ENCODE measurements at regions not wholly inside any gene's neighbourhood (a gene's known extent, or its start where the extent isn't known, plus 50 kb on each side); places are given as distances from the start of the nearest gene placed in this dataset.

GRCh38 chr21:32196001-32196400, 82.8 kb downstream of the MIS18A start:
- Histone ChIP-seq H3K4me1 (peaks cover 0 to 10% (median 0%) of the 10 kb centered on the region in 9 donors), H3K36me3 (no peaks in the 10 kb centered on the region), H3K9me3 (no peaks in the 10 kb centered on the region), H3K4me3 (no peak overlapping the region), H3K27me3 (no peaks in the 10 kb centered on the region), H3K27ac (no peak overlapping the region)
- no peak for ATAC-seq
- 89 to 95% methylated on average over 4 of the region's 4 CpGs for WGBS, 2 donors
- TF ChIP-seq, protein P1, sequence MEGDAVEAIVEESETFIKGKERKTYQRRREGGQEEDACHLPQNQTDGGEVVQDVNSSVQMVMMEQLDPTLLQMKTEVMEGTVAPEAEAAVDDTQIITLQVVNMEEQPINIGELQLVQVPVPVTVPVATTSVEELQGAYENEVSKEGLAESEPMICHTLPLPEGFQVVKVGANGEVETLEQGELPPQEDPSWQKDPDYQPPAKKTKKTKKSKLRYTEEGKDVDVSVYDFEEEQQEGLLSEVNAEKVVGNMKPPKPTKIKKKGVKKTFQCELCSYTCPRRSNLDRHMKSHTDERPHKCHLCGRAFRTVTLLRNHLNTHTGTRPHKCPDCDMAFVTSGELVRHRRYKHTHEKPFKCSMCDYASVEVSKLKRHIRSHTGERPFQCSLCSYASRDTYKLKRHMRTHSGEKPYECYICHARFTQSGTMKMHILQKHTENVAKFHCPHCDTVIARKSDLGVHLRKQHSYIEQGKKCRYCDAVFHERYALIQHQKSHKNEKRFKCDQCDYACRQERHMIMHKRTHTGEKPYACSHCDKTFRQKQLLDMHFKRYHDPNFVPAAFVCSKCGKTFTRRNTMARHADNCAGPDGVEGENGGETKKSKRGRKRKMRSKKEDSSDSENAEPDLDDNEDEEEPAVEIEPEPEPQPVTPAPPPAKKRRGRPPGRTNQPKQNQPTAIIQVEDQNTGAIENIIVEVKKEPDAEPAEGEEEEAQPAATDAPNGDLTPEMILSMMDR (IDR thresholded peaks at IDR 0.05), result no peak
- intact Hi-C loops (cut with DNase I), result no loop called here
- DNase-seq, result no peak

DNA sequence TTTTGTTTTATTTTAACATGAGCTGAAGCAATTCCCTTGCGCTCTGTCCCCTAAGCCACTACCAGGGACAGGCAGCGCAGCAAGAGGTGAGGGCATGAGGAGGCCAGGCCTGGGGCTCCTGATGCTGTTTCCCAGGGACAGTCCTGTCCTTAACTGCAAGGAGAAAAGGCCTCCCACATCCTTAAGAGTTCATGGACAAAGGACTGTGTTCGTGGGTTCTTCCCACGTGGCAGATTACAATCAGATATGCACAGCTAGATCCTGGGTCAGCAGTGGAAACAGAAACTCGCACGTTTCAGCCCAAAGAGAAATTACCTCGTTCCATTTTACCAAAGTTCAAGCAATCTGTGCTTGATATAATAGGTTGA, 85.8 kb downstream of the MIS18A start:
- Histone ChIP-seq H3K36me3 (no peaks in the 10 kb centered on the region), H3K4me1 (peaks cover 0 to 6% (median 0%) of the 10 kb centered on the region in 9 donors), H3K9me3 (no peaks in the 10 kb centered on the region), H3K27me3 (no peaks in the 10 kb centered on the region), H3K4me3 (no peak overlapping the region), H3K27ac (no peak overlapping the region)
- no peak for DNase-seq
- intact Hi-C loops (cut with DNase I), result no loop called here
- 77 to 78% methylated on average over 7 of the region's 7 CpGs for WGBS, 2 donors
- ATAC-seq, result no peak
- TF ChIP-seq, protein P1 (IDR thresholded peaks at IDR 0.05), result no peak

DNA sequence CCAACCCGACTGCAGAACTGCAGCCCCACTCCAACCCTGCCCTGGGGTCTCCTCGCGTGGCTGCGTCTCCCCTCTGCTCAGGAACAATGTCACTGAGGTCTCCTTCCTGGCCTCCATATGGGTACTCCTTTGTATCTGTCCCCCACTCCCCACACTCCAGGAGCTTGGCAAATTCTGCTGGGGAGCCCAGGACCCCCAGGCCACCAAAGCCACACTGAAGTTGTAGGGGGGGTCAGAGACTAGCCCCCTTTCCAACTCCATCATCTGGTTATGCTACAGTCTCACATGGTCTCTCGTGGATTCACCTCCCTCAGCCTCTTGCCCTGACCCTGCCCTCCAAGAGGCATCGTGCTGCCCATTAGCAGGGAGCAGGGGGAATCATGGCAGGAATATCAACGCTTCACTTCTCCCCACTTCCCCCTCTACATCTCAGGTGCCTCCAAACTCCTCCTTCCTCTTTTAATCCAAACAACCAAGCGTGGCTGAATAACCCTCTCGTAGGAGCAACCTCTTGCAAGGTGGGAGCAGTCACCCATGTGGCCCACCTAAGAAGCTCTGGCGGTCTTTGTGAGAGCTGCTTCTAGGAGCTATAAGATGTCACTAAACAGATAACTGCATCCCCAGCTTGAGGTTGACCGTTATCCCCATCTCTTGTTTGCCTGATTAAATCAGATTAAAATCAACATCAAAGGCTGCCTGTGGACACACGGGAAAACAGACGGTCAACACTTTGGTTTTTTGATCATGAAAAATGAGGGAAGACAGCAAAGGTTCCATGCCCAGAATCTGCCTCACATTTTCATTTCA, 86.4 kb downstream of the MIS18A start:
- Histone ChIP-seq H3K9me3 (no peaks in the 10 kb centered on the region), H3K4me3 (no peak overlapping the region), H3K27ac (no peak overlapping the region), H3K36me3 (no peaks in the 10 kb centered on the region), H3K4me1 (peaks cover 0 to under 1% (median 0%) of the 10 kb centered on the region in 9 donors), H3K27me3 (no peaks in the 10 kb centered on the region)
- no peak for ATAC-seq
- 85% methylated on average over 13 of the region's 13 CpGs for WGBS, 2 donors
- intact Hi-C loops (cut with DNase I), result no loop called here
- TF ChIP-seq, protein P1 (IDR thresholded peaks at IDR 0.05), result no peak
- DNase-seq, result no peak

DNA sequence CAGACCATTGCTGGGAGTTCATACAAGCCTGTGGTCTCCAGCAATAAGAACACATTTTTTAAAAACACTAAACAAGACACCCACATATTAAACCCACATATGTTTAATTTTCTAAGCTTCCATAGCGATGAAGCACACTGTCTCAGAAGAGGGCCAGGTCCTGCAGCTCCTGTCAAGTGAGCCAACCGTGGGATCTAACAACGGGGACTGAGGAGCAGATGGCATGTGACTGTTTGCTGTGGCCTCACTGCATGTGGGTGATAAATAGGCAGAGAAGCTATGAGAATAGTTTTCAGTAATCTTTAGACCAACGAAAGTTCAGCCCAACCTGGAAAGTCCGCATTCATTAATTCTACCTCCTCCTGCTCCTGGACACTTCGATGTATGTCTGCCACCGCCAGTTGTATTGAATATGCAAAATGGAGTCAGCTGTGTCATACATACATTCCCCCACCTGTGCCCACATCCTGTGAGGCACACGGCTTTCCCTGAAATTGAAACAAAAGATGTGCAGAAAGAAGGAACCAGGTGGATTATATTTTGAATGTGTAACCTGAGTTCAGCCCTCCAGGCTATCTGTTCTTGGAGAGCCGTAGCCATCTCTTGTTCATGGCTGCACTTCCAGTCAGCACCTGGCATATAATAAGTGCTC, 88.2 kb downstream of the MIS18A start:
- no peak for DNase-seq
- H3K27me3 ChIP-seq, result no peaks in the 10 kb centered on the region
- H3K9me3 ChIP-seq, result no peaks in the 10 kb centered on the region
- no peaks in the 10 kb centered on the region for H3K36me3 ChIP-seq
- intact Hi-C loops (cut with DNase I), result no loop called here
- TF ChIP-seq, protein P1 (IDR thresholded peaks at IDR 0.05), result no peak
- H3K4me1 ChIP-seq, result peaks cover 0 to 9% (median 0%) of the 10 kb centered on the region in 9 donors
- no peak overlapping the region for H3K4me3 ChIP-seq
- WGBS, 2 donors, result 74 to 85% methylated on average over 9 of the region's 9 CpGs
- H3K27ac ChIP-seq, result no peak overlapping the region
- no peak for ATAC-seq
